ENCODE measurements at regions not wholly inside any gene's neighbourhood (a gene's known extent, or its start where the extent isn't known, plus 50 kb on each side); places are given as distances from the start of the nearest gene placed in this dataset.

- TF ChIP-seq EZH2 (IDR thresholded peaks at IDR 0.05; ENCODE audit: low read length, unreplicated experiment), result no peak
- TF ChIP-seq, protein P1, sequence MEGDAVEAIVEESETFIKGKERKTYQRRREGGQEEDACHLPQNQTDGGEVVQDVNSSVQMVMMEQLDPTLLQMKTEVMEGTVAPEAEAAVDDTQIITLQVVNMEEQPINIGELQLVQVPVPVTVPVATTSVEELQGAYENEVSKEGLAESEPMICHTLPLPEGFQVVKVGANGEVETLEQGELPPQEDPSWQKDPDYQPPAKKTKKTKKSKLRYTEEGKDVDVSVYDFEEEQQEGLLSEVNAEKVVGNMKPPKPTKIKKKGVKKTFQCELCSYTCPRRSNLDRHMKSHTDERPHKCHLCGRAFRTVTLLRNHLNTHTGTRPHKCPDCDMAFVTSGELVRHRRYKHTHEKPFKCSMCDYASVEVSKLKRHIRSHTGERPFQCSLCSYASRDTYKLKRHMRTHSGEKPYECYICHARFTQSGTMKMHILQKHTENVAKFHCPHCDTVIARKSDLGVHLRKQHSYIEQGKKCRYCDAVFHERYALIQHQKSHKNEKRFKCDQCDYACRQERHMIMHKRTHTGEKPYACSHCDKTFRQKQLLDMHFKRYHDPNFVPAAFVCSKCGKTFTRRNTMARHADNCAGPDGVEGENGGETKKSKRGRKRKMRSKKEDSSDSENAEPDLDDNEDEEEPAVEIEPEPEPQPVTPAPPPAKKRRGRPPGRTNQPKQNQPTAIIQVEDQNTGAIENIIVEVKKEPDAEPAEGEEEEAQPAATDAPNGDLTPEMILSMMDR (conservative IDR thresholded peaks at IDR 0.05; ENCODE audit: low read depth, low read length), result no peak
- no peak for TF ChIP-seq EZH2phosphoT487 (IDR thresholded peaks at IDR 0.05; ENCODE audit: borderline replicate concordance, low read length)
Measured at GRCh38 chr6:130666786-130667185, 160.4 kb upstream of the SMLR1 start.

Measured in PC-3 (cell line).